Ectodermal cell (in vitro differentiated cells): ENCODE measurements at regions not wholly inside any gene's neighbourhood (a gene's known extent, or its start where the extent isn't known, plus 50 kb on each side); places are given as distances from the start of the nearest gene placed in this dataset.

Experiments
- H3K27ac ChIP-seq: 2 replicates; pipeline ENCODE4 v1.7.0; 2013; ENCODE audit warnings: mild to moderate bottlenecking, low read depth, low read length; ENCODE audit not compliant: insufficient read depth, poor library complexity, severe bottlenecking
- H3K27me3 ChIP-seq: 2 replicates; pipeline ENCODE4 v1.7.0; 2013; ENCODE audit warnings: mild to moderate bottlenecking, low read length; ENCODE audit not compliant: insufficient read depth, control insufficient read depth, poor library complexity, severe bottlenecking
- H3K36me3 ChIP-seq: one replicate; pipeline ENCODE4 v1.7.0; 2013; ENCODE audit warnings: low read length; ENCODE audit not compliant: control insufficient read depth, insufficient read depth
- H3K4me1 ChIP-seq: one replicate; pipeline ENCODE4 v1.7.0; 2013; ENCODE audit warnings: low read length; ENCODE audit not compliant: control insufficient read depth, insufficient read depth
- H3K4me3 ChIP-seq: 2 replicates; pipeline ENCODE4 v1.7.0; 2013; ENCODE audit warnings: low read depth, low read length, control low read depth; ENCODE audit not compliant: insufficient read depth
- H3K9me3 ChIP-seq: 2 replicates; pipeline ENCODE4 v1.7.0; 2013; ENCODE audit warnings: mild to moderate bottlenecking, low read length, moderate library complexity; ENCODE audit not compliant: control insufficient read depth
- whole genome bisulfite sequencing, 2 experiments: methylation state at CpG; one replicate each; pipeline ENCODE4 v1.1.7; 2013; ENCODE audit warnings: missing lambda C conversion rate in 2 of 2; 5-methylcytosine and 5-hydroxymethylcytosine counted together

DNA sequence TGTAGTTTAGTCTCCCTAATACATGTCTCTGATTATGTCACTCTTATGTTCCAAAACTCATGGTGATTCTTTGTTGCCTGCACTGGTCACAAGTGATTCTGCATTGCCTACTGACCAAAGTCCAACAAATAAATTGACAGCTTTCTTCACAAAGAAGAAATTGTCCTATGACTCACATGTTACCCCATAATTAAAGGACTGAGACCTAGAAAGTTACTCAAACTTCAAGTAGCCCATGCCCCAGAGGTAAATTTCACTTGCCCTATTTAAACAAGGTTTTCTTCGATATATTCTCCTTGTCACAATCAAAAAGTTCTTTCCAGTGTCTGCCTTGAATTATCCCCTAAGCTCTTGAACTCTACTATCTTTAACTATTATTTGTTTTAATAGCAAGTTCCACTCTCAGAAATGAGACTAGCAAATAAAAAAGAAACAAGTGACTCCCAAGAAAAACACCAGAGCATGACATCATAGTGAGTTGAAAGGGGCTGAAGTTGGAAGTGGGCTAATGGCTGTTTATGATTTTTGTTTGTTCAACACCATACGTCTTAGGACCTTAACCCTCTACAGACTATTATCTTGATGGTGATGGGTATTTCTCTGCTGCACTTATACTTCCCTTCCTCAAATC lies 94.5 kb upstream of the BLID start:
- WGBS, 2 experiments: 88 to 89% methylated on average over 1 to 2 of the region's 2 CpGs
- Histone ChIP-seq H3K27me3 (no peaks in the 10 kb centered on the region), H3K9me3 (no peaks in the 10 kb centered on the region), H3K36me3 (no peaks in the 10 kb centered on the region), H3K4me3 (no peak overlapping the region), H3K4me1 (peaks cover 7% of the 10 kb centered on the region), H3K27ac (no peak overlapping the region)

DNA sequence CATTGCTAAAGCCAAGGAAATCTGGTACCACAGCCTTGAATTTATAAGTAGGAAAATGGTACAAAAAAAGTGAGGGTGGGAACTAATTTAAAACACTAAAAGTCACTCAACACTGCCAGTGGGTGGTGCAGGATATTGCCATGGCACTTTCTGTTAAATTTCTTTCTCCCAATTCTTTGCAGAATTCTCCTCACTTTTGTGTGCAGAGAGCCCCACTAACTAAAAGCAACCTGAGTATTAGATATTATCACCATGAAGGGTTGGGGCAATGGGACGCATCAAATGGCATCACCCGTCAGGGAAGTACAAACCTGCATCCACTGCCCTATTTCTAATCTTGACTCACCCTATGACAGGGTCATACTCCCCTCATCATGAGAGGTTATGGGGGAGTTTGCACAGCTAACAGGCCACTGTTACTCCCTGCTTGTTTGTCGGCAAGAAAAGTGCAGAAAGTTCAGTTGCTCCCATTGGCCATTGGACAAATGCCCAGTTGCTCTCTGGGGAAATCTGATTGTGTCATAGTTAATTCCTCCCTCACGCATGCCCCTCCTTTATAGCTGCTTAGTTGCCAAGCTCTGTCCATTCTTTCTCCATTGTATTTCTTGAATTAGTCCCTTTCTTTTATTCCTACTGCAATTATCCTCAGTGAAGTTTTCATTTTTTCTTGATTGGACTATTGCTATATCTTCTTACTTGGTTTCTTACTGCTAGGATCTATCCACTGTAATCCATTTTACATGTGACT lies 93.8 kb upstream of the BLID start:
- Histone ChIP-seq H3K36me3 (no peaks in the 10 kb centered on the region), H3K4me1 (no peaks in the 10 kb centered on the region), H3K27me3 (no peaks in the 10 kb centered on the region), H3K4me3 (no peak overlapping the region), H3K9me3 (no peaks in the 10 kb centered on the region), H3K27ac (no peak overlapping the region)
- WGBS, 2 experiments: 90 to 97% methylated on average over 4 of the region's 4 CpGs

GRCh38 chr11:122207921-122208764 lies 92.1 kb upstream of the BLID start:
- Histone ChIP-seq H3K9me3 (no peaks in the 10 kb centered on the region), H3K36me3 (no peaks in the 10 kb centered on the region), H3K4me3 (no peak overlapping the region), H3K27ac (no peak overlapping the region), H3K4me1 (no peaks in the 10 kb centered on the region), H3K27me3 (no peaks in the 10 kb centered on the region)
- WGBS, 2 experiments: 93 to 95% methylated on average over 7 to 8 of the region's 8 CpGs

DNA sequence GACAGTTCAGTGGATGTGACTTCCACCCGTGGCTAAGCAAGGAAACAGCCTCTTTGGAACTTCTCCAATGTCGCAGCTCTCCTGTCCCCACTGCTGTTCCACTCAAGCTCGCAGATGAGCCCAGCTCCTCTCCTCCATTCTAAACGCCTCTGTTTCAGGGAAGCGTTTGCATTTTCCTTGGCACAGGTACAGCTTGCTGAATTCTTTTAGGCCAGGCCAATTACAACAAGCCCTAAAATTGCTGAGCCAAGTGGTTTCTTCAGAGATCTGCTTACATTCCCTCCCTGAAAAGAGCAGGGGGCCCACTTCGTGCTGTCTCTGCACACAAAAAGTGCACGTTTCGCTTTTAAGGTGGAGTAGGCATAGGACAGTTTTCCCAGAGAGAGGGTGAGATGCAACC lies 91.5 kb upstream of the BLID start:
- no peaks in the 10 kb centered on the region for H3K36me3 ChIP-seq
- H3K9me3 ChIP-seq: no peaks in the 10 kb centered on the region
- H3K4me3 ChIP-seq: no peak overlapping the region
- H3K27me3 ChIP-seq: no peaks in the 10 kb centered on the region
- WGBS, 2 experiments: 92 to 95% methylated on average over 8 of the region's 8 CpGs
- no peak overlapping the region for H3K27ac ChIP-seq
- peaks cover 3% of the 10 kb centered on the region for H3K4me1 ChIP-seq

DNA sequence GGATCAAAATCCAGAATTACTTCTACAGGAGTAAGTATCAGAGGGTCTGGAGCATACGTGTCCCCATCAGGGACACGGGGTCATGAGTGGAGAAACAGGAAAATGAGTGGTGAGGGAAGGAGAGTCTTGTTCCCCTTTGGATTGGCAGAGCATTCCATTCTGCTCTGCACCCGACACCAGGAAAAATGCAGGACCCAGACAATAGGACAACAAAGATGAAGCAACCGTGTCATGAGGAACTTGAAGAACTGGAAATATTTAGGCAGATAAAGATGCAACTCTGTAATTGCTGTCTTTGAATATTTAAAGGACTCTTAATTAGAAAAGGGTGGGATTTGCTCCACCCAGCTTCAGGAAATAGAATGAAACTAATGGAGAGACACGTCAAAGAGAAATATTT lies 89.0 kb upstream of the BLID start:
- H3K4me3 ChIP-seq: no peak overlapping the region
- H3K9me3 ChIP-seq: no peaks in the 10 kb centered on the region
- no peaks in the 10 kb centered on the region for H3K36me3 ChIP-seq
- no peaks in the 10 kb centered on the region for H3K27me3 ChIP-seq
- H3K4me1 ChIP-seq: peaks cover 4% of the 10 kb centered on the region
- 88 to 90% methylated on average over 5 of the region's 5 CpGs for WGBS, 2 experiments
- H3K27ac ChIP-seq: no peak overlapping the region

- no peaks in the 10 kb centered on the region for H3K27me3 ChIP-seq
- no peak overlapping the region for H3K27ac ChIP-seq
- H3K9me3 ChIP-seq: no peaks in the 10 kb centered on the region
- peaks cover 4% of the 10 kb centered on the region for H3K4me1 ChIP-seq
- H3K36me3 ChIP-seq: no peaks in the 10 kb centered on the region
- no peak overlapping the region for H3K4me3 ChIP-seq
- 90 to 94% methylated on average over 5 of the region's 5 CpGs for WGBS, 2 experiments
Observed at GRCh38 chr11:122204206-122204605, 88.2 kb upstream of the BLID start.

GRCh38 chr11:122202951-122203456 lies 87.0 kb upstream of the BLID start:
- 34 to 37% methylated on average over 19 of the region's 19 CpGs for WGBS, 2 experiments
- Histone ChIP-seq H3K9me3 (no peaks in the 10 kb centered on the region), H3K4me1 (peaks cover 4% of the 10 kb centered on the region), H3K27me3 (no peaks in the 10 kb centered on the region), H3K4me3 (no peak overlapping the region), H3K36me3 (no peaks in the 10 kb centered on the region), H3K27ac (no peak overlapping the region)

- H3K9me3 ChIP-seq: no peaks in the 10 kb centered on the region
- no peaks in the 10 kb centered on the region for H3K27me3 ChIP-seq
- H3K4me3 ChIP-seq: no peak overlapping the region
- H3K27ac ChIP-seq: no peak overlapping the region
- peaks cover 4% of the 10 kb centered on the region for H3K4me1 ChIP-seq
- WGBS, 2 experiments: 68 to 72% methylated on average over 16 of the region's 16 CpGs
- H3K36me3 ChIP-seq: no peaks in the 10 kb centered on the region
Observed at GRCh38 chr11:122202161-122202950, 86.3 kb upstream of the BLID start.

DNA sequence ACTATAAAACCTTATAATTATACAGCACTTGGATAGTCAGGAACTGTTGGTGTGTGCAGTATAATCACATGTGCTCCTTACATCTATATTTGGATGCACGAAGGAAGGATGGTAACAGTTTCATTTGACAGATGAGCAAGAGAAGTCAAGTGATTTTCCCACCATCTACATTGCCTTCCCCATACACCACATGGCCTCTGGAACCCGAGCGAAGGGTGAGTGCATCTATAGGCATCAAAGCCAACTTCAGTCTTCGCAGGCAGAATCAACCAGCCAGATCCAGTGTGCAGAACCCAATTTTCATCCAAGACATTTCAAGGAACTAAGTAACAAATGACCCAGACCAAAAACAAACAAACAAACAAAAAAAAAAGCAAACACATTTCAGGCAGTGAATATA lies 85.1 kb upstream of the BLID start:
- H3K27ac ChIP-seq: no peak overlapping the region
- peaks cover 4% of the 10 kb centered on the region for H3K4me1 ChIP-seq
- 93 to 95% methylated on average over 4 of the region's 4 CpGs for WGBS, 2 experiments

More for the DNA sequence above, 85.1 kb upstream of the BLID start:
- Histone ChIP-seq H3K9me3 (no peaks in the 10 kb centered on the region), H3K4me3 (no peak overlapping the region), H3K36me3 (no peaks in the 10 kb centered on the region), H3K27me3 (no peaks in the 10 kb centered on the region)
